ENCODE measurements at regions not wholly inside any gene's neighbourhood (a gene's known extent, or its start where the extent isn't known, plus 50 kb on each side); places are given as distances from the start of the nearest gene placed in this dataset.

- TF ChIP-seq, protein P1, sequence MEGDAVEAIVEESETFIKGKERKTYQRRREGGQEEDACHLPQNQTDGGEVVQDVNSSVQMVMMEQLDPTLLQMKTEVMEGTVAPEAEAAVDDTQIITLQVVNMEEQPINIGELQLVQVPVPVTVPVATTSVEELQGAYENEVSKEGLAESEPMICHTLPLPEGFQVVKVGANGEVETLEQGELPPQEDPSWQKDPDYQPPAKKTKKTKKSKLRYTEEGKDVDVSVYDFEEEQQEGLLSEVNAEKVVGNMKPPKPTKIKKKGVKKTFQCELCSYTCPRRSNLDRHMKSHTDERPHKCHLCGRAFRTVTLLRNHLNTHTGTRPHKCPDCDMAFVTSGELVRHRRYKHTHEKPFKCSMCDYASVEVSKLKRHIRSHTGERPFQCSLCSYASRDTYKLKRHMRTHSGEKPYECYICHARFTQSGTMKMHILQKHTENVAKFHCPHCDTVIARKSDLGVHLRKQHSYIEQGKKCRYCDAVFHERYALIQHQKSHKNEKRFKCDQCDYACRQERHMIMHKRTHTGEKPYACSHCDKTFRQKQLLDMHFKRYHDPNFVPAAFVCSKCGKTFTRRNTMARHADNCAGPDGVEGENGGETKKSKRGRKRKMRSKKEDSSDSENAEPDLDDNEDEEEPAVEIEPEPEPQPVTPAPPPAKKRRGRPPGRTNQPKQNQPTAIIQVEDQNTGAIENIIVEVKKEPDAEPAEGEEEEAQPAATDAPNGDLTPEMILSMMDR (IDR thresholded peaks at IDR 0.05), result no peak
- no peak for TF ChIP-seq EP300 (IDR thresholded peaks at IDR 0.05)
These were observed 132.4 kb upstream of the ST6GAL2 start for GRCh38 chr2:107018366-107018765.

Data from stomach (tissue), 4 donors.